ENCODE measurements at regions not wholly inside any gene's neighbourhood (a gene's known extent, or its start where the extent isn't known, plus 50 kb on each side); places are given as distances from the start of the nearest gene placed in this dataset.

GRCh38 chr6:22788038-22788437 lies 218.7 kb downstream of the HDGFL1 start:
- no peak overlapping the region for H3K27ac ChIP-seq
- WGBS, 5 donors = 81 to 90% (median 87%) methylated on average over 7 of the region's 7 CpGs
- TF ChIP-seq POLR2AphosphoS5 (IDR thresholded peaks at IDR 0.05) = no peak
- TF ChIP-seq POLR2A (IDR thresholded peaks at IDR 0.05) = no peak
- TF ChIP-seq, protein P1, sequence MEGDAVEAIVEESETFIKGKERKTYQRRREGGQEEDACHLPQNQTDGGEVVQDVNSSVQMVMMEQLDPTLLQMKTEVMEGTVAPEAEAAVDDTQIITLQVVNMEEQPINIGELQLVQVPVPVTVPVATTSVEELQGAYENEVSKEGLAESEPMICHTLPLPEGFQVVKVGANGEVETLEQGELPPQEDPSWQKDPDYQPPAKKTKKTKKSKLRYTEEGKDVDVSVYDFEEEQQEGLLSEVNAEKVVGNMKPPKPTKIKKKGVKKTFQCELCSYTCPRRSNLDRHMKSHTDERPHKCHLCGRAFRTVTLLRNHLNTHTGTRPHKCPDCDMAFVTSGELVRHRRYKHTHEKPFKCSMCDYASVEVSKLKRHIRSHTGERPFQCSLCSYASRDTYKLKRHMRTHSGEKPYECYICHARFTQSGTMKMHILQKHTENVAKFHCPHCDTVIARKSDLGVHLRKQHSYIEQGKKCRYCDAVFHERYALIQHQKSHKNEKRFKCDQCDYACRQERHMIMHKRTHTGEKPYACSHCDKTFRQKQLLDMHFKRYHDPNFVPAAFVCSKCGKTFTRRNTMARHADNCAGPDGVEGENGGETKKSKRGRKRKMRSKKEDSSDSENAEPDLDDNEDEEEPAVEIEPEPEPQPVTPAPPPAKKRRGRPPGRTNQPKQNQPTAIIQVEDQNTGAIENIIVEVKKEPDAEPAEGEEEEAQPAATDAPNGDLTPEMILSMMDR (IDR thresholded peaks at IDR 0.05 in 8 of 11, conservative IDR thresholded peaks at IDR 0.05 in 3 of 11) = no peak
- intact Hi-C loops (cut with DNase I; ENCODE audit: low total_unique reads) = no loop called here
- H3K36me3 ChIP-seq = no peaks in the 10 kb centered on the region
- H3K27me3 ChIP-seq (replicated peaks in 1 of 7) = no peaks in the 10 kb centered on the region
- peaks cover 0 to 16% (median 3%) of the 10 kb centered on the region in 8 donors for H3K9me3 ChIP-seq
- no peaks in the 10 kb centered on the region for H3K4me1 ChIP-seq
- no peak for DNase-seq
- no peak overlapping the region for H3K4me3 ChIP-seq

- intact Hi-C loops (cut with DNase I; ENCODE audit: low total_unique reads) = no loop called here
- Histone ChIP-seq H3K27ac (no peak overlapping the region), H3K27me3 (replicated peaks in 1 of 7) (no peaks in the 10 kb centered on the region), H3K36me3 (no peaks in the 10 kb centered on the region), H3K4me1 (no peaks in the 10 kb centered on the region), H3K9me3 (peaks cover 0 to 28% (median 14%) of the 10 kb centered on the region in 8 donors), H3K4me3 (no peak overlapping the region)
- 89 to 97% (median 92%) methylated on average over 5 of the region's 5 CpGs for WGBS, 5 donors
- TF ChIP-seq, protein P1 (IDR thresholded peaks at IDR 0.05 in 8 of 11, conservative IDR thresholded peaks at IDR 0.05 in 3 of 11) = no peak
- no peak for TF ChIP-seq POLR2A (IDR thresholded peaks at IDR 0.05)
- no peak for TF ChIP-seq POLR2AphosphoS5 (IDR thresholded peaks at IDR 0.05)
- DNase-seq = no peak
Observed at GRCh38 chr6:22789315-22789714, 219.9 kb downstream of the HDGFL1 start.

DNA sequence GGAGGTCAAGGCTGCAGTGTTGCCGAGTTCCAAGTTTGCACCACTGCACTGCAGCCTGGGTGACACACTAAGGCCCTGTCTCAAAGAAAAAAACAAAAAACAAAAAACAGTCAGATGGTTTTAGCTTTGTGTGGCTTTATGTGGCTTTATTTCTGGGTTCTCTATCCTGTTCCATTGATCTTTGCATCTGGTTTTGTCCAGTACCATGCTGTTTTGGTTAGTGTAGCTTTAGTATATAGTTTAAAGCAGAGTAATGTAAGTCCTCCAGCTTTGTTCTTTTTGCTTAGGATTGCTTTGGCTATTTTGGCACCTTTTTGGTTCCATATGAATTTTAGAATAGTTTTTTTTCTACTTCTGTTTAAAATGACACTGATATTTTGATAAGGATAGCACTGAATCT lies 225.5 kb downstream of the HDGFL1 start:
- H3K27ac ChIP-seq = no peak overlapping the region
- H3K27me3 ChIP-seq (replicated peaks in 1 of 7) = no peaks in the 10 kb centered on the region
- no peaks in the 10 kb centered on the region for H3K36me3 ChIP-seq
- TF ChIP-seq POLR2A (IDR thresholded peaks at IDR 0.05) = no peak
- no peak for TF ChIP-seq POLR2AphosphoS5 (IDR thresholded peaks at IDR 0.05)
- TF ChIP-seq, protein P1 (IDR thresholded peaks at IDR 0.05 in 8 of 11, conservative IDR thresholded peaks at IDR 0.05 in 3 of 11) = no peak
- DNase-seq = no peak
- no peak overlapping the region for H3K4me3 ChIP-seq
- H3K9me3 ChIP-seq = peaks cover 0 to 46% (median 29%) of the 10 kb centered on the region in 8 donors
- intact Hi-C loops (cut with DNase I; ENCODE audit: low total_unique reads) = no loop called here
- 92 to 100% (median 96%) methylated on average over 1 of the region's 1 CpG for WGBS, 5 donors
- H3K4me1 ChIP-seq = no peaks in the 10 kb centered on the region

DNA sequence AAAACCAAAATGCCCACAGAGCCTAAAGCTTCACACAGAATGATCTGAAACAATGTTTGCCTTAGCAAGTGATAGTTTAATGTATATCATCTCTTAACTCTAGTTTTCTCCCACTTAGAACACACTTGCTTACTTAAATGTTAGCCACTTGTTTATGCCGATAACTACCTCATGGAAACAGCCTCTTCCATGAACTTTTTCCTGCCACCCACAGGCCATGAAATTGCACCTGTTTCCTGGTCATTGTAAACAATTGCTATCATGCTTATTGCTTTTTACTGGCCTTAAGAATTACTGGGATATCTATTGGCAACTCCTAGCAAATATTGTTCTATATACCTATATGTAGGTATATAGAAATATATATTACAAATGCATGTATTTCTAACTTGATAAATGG lies 231.1 kb downstream of the HDGFL1 start:
- peaks cover 0 to 7% (median 4%) of the 10 kb centered on the region in 8 donors for H3K9me3 ChIP-seq
- no peak overlapping the region for H3K27ac ChIP-seq
- H3K4me1 ChIP-seq = no peaks in the 10 kb centered on the region
- H3K4me3 ChIP-seq = no peak overlapping the region
- intact Hi-C loops (cut with DNase I; ENCODE audit: low total_unique reads) = no loop called here
- no peaks in the 10 kb centered on the region for H3K36me3 ChIP-seq
- H3K27me3 ChIP-seq (replicated peaks in 1 of 7) = no peaks in the 10 kb centered on the region
- DNase-seq = no peak
- WGBS, 5 donors = 66 to 79% (median 70%) methylated on average over 1 of the region's 1 CpG
- no peak for TF ChIP-seq POLR2AphosphoS5 (IDR thresholded peaks at IDR 0.05)
- TF ChIP-seq POLR2A (IDR thresholded peaks at IDR 0.05) = no peak
- TF ChIP-seq, protein P1 (IDR thresholded peaks at IDR 0.05 in 8 of 11, conservative IDR thresholded peaks at IDR 0.05 in 3 of 11) = no peak
